Testis (tissue), 2 donors: ENCODE measurements at regions not wholly inside any gene's neighbourhood (a gene's known extent, or its start where the extent isn't known, plus 50 kb on each side); places are given as distances from the start of the nearest gene placed in this dataset.

Experiments
- POLR2A ChIP-seq: fragments of 450-650 bp; IDR thresholded peaks from one replicate; pipeline ENCODE4 v1.6.1; 2017; ENCODE audit warnings: antibody characterized with exemption, mild to moderate bottlenecking, moderate library complexity
- TF ChIP-seq, protein P1 (sequence below), 3 experiments: fragments of 450-650 bp in 2 of 3; fragments of 200-600 bp in 1 of 3; sonication (generic) in 1 of 3; IDR thresholded peaks; one replicate each; pipeline ENCODE4 v1.5.1; 2016 to 2019; ENCODE audit warnings: antibody characterized with exemption in 3 of 3, mild to moderate bottlenecking in 2 of 3, moderate library complexity in 1 of 3

DNA sequence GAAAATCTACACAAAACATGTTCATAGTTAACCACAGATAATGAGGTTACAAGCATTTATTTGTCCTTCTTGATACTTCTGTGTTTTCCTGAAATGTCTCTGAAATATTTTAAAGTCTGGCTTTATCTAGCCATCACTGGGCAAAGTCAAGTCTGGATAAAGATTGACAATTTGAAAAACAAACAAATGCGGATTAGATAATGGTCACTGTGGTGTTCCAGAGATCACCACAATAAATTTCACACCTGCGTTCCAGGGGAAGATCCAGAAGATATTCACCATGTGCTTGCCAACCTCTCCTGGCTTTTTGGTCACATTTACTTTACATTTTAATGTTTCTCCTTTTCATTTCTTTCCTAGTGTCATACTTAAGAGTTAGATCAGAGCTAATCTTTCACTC, 109.7 kb upstream of the CCDC28A start:
- no peak for TF ChIP-seq POLR2A
- TF ChIP-seq, protein P1, sequence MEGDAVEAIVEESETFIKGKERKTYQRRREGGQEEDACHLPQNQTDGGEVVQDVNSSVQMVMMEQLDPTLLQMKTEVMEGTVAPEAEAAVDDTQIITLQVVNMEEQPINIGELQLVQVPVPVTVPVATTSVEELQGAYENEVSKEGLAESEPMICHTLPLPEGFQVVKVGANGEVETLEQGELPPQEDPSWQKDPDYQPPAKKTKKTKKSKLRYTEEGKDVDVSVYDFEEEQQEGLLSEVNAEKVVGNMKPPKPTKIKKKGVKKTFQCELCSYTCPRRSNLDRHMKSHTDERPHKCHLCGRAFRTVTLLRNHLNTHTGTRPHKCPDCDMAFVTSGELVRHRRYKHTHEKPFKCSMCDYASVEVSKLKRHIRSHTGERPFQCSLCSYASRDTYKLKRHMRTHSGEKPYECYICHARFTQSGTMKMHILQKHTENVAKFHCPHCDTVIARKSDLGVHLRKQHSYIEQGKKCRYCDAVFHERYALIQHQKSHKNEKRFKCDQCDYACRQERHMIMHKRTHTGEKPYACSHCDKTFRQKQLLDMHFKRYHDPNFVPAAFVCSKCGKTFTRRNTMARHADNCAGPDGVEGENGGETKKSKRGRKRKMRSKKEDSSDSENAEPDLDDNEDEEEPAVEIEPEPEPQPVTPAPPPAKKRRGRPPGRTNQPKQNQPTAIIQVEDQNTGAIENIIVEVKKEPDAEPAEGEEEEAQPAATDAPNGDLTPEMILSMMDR (IDR thresholded peaks at IDR 0.05) = no peak
